Left colon (tissue), 2 donors: ENCODE measurements at regions not wholly inside any gene's neighbourhood (a gene's known extent, or its start where the extent isn't known, plus 50 kb on each side); places are given as distances from the start of the nearest gene placed in this dataset.

Source experiments
- ATAC-seq: fragments of 200-7000 bp; cut with Tn5 transposase; one replicate; pipeline ENCODE4 v1.9.1; 2020; ENCODE audit warnings: mild to moderate bottlenecking, moderate library complexity
- DNase-seq, 2 donors: peaks; one replicate each; pipeline ENCODE4 v3.0.0-alpha.2; 2020
- intact Hi-C, 2 donors: fragments of 100-400 bp; cut with DNase I in 1 of 2; cut with micrococcal nuclease in 1 of 2; formaldehyde crosslinking; loops; one replicate each; pipeline versions ENCODE4 v1.11.2 to v1.14.0; 2022; cut with DNase I, micrococcal nuclease
- donor health status: DM: no; HTN: no; CAD: no.
- donor health status: DM: yes; HTN: yes; CAD: no.

- intact Hi-C loops = no loop called here
- no peak for DNase-seq
- ATAC-seq = no peak
Observed at GRCh38 chr6:166691746-166692145, 64.7 kb upstream of the RPS6KA2 start.

- intact Hi-C loops = no loop called here
- DNase-seq (no peak), ATAC-seq (peak; percentile 25)
Observed at GRCh38 chr6:166691199-166691598, 64.1 kb upstream of the RPS6KA2 start.

- ATAC-seq = no peak
- DNase-seq = no peak
- intact Hi-C loops = no loop called here
Observed at GRCh38 chr6:166689687-166690086, 62.6 kb upstream of the RPS6KA2 start.

- ATAC-seq = no peak
- DNase-seq = no peak
- intact Hi-C loops = no loop called here
Observed at GRCh38 chr6:166688901-166689300, 61.9 kb upstream of the RPS6KA2 start.

- ATAC-seq (no peak), DNase-seq (no peak)
- intact Hi-C loops = no loop called here
Observed at GRCh38 chr6:166687879-166688205, 60.8 kb upstream of the RPS6KA2 start.

DNA sequence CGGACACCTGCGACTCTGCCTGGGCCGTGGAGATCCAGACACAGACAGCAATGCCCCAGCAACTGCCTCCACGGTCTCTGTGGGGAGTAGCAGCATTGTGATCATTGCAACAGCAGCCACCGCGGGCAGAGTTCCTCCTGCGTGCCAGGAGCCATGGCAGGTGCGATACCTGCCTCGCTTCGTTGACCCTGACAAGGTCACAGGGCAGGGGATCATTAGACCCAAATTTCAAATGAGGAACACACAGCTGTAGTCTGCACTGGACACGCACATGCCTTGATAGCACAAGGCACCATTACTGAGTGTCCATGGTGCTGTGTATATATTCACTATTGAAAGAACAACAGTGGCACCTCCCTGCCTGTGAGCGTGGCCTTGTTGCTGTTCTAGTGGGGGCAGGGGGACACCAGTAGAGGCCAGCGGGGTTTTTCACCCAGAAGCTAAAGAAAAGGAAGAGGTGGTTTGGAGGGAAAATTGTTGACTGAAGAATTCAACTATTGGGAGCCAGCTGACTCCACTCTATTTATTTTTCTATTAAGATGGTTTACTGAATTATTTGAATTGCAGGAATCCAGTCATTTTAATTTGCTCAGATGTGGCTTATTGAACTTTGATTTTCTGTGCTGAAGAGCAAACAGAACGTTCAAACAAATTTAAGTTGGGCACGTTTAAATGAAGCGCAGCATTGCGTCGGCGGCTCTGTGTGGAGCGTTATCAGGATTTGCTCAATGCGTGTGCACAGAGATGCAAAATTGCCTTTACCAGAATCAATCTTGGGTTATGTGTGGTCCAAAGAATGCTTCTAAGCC is 60.2 kb upstream of the RPS6KA2 start:
- DNase-seq (no peak), ATAC-seq (no peak)
- intact Hi-C loops = no loop called here

GRCh38 chr6:166686317-166686716 is 59.3 kb upstream of the RPS6KA2 start:
- DNase-seq (no peak), ATAC-seq (no peak)
- intact Hi-C loops = no loop called here

DNA sequence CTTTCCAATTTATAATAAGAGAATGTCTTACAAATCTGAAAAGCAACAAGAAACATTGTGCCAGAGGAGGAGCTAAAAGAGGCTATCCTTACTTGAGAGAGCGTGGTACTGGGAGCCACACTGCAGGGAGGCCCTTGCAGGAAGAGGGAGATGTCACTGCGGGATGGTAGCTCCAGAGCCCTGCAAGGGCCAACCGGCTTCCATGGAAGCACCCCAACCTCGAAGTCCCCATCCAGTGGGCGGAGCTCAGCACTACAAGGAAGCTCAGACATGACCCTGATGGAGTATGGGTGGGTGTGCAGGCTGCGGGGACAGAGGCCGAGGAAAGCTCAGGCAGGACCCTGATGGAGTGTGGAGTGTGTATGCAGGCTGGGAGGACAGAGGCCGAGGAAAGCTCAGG is 57.8 kb upstream of the RPS6KA2 start:
- intact Hi-C loops = no loop called here
- no peak for DNase-seq
- no peak for ATAC-seq

GRCh38 chr6:166684170-166684569 is 57.1 kb upstream of the RPS6KA2 start:
- no peak for ATAC-seq
- intact Hi-C loops = no loop called here

GRCh38 chr6:166683477-166683876 is 56.4 kb upstream of the RPS6KA2 start:
- no peak for ATAC-seq

More at GRCh38 chr6:166684170-166684569, 57.1 kb upstream of the RPS6KA2 start:
- DNase-seq = no peak

DNA sequence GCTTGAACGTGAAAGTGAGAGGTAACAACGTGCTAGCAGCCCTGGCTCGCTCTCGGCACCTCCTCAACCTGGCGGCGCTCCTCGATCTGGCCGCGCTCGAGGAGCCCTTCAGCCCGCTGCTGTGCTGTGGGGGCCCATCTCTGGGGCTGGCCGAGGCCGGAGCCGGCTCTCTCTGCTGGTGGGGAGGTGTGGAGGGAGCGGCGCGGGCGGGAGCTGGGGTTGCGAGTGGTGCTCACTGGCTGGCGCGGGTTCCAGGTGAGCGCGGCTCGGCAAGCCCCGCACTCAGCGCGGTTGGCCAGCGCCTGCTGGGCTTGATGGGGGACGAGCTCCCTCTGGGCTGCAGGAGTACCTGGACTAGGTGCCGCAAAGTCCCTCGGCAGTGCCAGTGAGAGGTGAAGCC is 52.5 kb upstream of the RPS6KA2 start:
- ATAC-seq = no peak
- no peak for DNase-seq
- intact Hi-C loops = no loop called here

More at GRCh38 chr6:166683477-166683876, 56.4 kb upstream of the RPS6KA2 start:
- DNase-seq = no peak
- intact Hi-C loops = no loop called here

- intact Hi-C loops = no loop called here
- DNase-seq = no peak
- peak; percentile 77 for ATAC-seq
Observed at GRCh38 chr6:166678426-166678825, 51.4 kb upstream of the RPS6KA2 start.

DNA sequence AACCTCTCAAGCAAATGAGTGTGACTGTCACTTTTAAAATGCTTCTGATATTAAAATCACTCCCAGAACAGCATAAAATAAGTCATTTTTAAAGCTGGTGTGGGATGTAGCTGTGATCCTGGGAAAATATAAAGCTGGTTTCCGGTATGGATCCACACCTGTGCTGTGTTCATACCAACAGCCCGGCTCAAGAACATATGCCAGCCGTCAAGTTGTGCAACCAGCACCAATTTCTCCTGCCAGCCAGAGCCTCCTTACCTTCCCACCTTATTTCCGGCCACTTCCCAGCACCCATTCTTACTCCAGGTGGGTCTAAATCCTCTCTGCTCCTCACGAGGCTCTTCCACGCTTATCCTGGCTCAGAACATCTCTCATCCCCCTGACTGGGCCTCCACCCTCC is 50.9 kb upstream of the RPS6KA2 start:
- intact Hi-C loops = no loop called here
- ATAC-seq = no peak
- no peak for DNase-seq
